Myocyte (in vitro differentiated cells): ENCODE measurements at regions not wholly inside any gene's neighbourhood (a gene's known extent, or its start where the extent isn't known, plus 50 kb on each side); places are given as distances from the start of the nearest gene placed in this dataset.

Source experiments
- DNase-seq: peaks from one replicate; pipeline ENCODE4 v3.0.0-alpha.2; 2012; ENCODE audit warnings: low read depth

DNA sequence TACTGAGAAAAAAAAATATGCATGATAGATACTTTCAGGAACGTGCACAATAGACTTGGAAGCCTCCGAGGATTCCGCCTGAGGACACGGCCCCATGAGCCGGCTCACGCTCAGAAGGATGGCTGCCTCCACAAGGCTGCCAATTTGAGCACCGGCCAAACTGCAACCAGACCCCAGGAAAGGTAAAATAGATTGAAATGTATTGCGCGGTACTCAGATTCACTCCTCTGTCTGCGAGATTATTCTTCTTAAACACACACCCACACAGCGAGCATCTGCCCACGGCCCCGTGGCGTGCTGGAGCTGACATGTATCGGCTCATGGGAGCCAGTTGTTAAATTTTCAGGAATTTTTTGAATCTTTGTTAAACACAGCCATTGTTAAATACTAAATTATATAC, 653.2 kb upstream of the MKI67 start:
- DNase-seq: no peak

DNA sequence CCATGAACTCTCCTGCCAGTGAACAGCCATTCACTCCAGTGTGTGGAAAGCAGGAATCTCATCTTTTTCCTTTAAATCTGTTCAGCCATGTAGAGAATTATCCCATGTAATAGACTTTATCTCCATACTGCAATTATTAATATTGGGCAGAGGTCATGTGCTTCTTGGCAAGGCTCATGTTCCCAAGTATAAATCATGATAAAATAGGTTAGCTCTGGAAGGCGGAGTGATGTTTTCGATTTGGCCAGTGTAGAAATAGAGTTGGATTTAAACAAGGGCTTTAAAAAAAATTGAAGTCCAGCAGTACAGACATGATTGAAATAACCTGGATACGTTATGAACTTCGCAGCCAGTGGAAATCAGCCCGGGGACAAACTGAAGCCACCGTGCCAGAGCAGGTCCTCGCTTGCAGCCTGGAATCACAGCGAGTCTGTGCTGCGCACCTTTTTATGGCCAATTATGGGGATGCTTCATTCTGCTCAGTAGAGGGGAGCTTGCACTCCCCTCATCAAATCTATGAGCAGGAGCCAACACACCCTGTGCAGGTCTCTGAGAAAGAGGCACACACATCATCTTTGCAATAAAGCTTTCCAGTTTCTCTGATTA, 654.0 kb upstream of the MKI67 start:
- no peak for DNase-seq

DNA sequence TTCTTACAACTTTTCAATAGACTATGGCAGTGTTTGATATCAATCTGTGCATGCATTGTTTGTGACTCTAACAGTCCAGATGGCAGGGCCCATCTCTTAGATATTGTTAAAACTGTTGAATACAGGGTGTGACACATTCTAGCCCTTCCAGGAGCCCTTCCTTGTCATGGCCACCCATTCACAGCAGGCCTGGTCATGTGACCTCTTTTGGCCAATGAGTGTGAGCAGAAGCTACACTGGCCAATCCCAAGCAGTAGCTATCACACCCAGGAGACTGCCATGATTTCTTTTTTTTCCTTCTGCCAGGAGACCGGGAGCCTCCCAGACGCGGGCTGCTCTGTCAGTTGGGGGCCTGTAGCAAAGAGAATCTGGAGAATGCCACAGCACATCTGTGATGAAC, 655.4 kb upstream of the MKI67 start:
- no peak for DNase-seq

- no peak for DNase-seq
These were observed 658.2 kb upstream of the MKI67 start for GRCh38 chr10:128784444-128784843.

DNA sequence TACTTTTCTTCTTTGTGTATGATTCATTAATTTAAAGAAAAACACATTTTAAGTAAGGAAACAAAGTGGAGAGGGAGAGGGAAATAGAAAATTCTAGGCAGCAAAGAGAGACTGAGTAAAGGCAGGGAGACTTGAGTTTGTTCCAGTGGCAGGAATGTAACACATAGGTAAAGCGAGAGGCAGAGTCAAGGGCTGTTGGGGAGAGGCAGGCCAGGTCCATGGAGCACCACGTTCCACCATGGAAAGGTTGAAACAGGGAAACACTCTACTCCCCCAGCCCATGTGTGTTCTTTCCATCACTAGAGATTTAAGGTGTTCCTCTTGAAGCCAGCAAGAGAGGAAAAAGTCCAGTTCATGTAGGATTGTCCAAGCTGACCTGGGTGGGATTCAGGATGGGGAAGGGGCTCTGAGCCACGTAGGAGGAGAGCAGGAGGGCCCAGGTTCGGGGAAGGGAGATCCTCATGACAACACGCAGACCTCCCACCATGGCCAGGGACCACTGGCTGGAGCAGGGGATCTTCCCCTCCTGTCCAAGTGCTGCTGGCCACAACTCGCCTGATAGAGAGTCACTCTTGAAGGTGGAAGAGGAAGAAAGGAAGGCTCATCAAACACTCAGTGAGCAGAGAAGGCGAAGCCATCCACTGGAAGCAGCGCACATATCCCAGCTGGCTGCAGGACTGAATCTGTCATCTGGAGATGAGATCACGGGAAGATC, 666.4 kb upstream of the MKI67 start:
- no peak for DNase-seq

DNA sequence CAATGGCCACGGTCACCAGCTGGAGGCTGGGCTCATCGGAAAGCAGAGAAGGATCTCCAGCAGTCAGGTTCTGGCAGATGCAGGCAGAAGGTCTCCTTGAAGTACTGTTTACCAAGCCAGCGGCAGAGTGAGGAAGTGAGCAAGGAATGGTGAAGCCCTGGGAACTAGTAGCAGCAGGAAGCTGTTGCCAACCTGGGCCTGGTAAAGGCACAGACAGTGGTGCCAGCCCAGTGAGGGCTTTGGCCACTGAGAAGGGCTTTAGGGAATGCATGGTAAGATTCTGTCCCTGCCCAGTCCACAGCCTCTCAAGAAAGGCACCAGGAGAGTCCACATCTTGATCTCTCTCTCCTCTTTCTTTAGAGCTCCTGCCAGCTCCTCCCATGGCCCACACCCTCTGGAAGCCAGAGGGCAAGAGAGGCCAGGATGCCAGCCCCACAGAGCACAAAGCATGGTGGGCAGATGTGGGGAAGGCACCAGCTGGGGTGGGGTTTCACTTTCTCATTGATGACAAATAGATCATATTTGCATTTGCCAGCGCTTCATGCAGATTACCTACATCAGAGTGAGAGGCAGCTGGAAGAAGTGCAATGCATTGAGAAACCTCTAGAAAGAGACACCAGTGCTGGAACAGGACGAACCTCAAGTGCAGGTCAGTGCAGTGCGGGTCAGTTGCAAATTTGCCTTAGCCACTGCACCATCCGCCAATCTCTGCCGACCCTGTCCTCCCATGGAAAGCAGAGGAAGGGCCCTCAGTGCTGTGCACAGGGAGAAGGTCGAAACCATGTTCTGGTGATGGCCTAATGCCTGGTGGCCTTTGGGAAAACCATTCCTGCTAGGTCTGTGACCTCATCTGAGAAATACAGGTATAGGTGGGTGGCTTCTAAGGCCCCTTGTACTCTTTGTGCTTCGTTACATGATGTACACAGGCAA, 667.8 kb upstream of the MKI67 start:
- no peak for DNase-seq

GRCh38 chr10:128796396-128796912, 670.2 kb upstream of the MKI67 start:
- no peak for DNase-seq

DNA sequence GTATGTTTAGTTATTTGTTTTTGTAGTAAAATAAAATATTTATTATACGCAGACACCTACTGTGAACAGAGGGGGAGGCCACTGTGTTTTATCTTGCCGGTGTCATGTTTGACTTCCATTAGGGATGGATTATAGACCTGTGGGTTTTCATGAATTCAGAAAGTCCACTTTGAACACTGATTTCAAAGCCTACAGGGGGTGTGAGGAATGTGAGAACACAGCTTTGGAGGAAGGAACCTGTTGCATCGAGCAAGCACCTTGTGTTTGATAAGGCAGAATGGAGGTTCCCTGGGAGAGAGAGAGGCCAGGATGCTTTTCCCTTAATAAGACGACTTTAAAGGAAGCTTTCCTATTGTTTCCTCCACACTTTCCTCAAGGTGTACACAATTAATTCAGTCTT, 665.0 kb upstream of the MGMT start:
- no peak for DNase-seq

- no peak for DNase-seq
These were observed 663.3 kb upstream of the MGMT start for GRCh38 chr10:128803790-128804189.

- DNase-seq: no peak
These were observed 662.6 kb upstream of the MGMT start for GRCh38 chr10:128804411-128804810.

DNA sequence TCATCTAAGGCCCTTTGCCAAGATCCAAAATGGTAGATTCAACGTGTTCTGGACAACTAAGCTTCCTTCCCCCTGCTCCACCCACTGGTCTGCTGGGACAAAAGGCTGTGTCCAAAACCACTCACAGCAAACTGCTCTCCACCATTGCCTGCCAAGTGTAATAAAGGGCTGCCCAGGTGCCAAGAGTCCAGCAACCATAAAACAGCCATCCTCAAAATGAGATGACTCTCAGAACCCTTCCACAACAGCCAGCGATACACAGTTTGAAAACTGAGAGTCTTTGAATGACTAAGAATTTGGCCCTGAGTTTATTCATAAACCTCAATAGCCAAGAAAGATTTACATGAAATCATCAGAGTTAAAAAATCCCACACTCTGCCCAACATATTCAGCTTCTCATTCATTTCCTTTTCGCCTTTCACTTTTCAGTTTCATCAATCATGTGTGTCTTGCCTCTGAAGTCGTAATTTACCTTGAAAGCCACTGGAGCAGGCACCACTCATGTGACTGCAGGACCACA, 658.1 kb upstream of the MGMT start:
- no peak for DNase-seq

DNA sequence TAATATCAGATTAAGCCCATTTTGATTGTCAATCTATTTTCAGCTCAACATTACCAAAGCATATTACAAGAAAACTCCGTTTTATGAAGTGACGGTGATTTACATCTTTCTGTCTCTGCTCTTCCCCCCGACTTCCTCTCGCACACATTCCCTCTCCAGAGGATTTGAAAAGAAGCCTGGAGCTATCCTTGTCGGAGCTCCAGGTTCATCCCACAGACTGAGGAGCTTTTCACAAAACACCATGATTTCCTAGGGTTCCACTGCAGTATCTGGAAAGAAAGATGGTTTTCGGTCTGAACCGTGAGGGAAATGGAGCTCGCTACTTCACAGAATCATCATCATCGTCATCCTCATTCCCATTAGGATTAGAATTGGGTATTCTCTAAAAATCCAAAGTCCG, 655.5 kb upstream of the MGMT start:
- DNase-seq: no peak

DNA sequence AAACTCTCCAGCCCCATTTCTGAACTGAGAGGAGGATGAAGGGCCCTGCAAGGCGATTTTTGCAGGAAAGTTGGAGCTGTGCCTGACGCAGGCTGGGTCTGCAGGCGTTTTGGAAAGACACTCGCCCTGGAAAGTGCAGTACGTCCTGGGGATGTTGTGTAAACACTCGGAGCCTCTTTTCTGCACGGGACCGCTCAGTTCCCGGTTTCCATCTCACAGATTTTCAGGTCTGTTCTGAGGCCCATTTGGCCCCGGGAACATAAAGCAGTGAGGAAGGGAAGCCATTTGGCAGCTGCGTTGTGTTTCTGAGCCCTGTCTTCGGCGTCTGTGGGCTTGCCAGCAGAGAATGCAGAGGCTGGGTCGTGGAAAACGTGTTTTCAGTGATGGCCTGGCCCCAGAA, 655.0 kb upstream of the MGMT start:
- no peak for DNase-seq

GRCh38 chr10:128813574-128813973, 653.5 kb upstream of the MGMT start:
- no peak for DNase-seq

GRCh38 chr10:128814024-128814423, 653.0 kb upstream of the MGMT start:
- no peak for DNase-seq

DNA sequence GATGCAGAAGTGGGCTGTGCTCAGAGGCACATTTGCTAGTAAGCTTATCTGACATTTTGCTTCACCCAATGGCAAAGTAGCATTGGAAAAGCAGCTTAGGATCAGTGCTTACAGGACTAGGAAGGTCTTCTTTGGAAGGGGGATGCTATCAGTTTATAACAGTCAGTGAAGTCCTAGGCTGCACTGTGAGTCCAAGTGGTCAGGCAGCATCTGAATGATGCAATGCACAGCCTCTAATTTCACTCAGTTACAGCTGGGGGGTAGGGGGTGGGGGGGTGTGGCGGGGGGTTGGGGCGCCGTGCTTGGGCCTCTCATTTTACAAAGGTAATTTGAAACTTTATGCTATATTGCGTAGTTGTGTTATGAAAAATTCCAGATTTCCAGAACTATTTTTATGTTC, 652.3 kb upstream of the MGMT start:
- DNase-seq: no peak

- DNase-seq: no peak
These were observed 650.3 kb upstream of the MGMT start for GRCh38 chr10:128816726-128817125.

GRCh38 chr10:128817636-128818035, 649.4 kb upstream of the MGMT start:
- DNase-seq: no peak

GRCh38 chr10:128820663-128821062, 646.4 kb upstream of the MGMT start:
- no peak for DNase-seq

DNA sequence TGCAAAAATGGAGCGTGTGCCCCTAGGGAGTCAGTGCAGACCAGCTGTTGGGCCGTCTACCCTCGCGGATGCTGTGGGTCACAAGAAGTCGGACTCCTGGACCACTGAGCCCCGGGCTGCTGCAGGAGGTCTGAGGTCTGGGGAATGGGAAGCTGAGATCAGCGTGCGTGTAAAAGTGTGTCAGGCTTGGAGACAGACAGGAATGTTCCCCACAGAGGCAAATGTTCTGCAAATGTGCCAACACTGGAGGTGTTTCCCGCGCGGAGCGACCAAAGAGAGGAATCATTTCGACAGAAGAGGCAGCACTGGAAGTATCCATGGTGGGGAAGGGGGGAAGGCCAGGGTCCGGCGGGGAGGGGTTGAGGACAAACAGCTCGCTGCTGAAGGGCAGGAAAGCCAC, 643.8 kb upstream of the MGMT start:
- DNase-seq: no peak

- no peak for DNase-seq
These were observed 641.4 kb upstream of the MGMT start for GRCh38 chr10:128825626-128826025.

DNA sequence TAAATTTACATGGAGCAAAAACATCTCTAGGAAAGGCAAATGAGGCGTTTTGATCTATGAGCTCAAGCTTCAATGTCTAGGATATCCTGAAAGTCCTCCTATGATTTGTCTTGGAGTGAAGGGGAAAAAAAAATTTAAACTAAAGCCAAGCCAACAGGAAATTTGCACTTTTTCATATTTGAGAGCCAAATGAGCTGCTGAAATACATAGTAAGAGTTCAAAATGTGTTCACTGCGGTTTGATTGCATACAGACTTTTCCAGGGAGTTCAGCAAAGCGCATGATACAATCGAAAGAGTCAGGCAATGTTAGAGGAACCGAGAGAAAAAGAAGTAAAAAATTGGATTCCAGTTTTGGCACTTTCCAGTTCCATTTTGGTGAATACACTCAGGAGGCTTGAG, 633.4 kb upstream of the MGMT start:
- no peak for DNase-seq
